HG03097 (cell line): ENCODE measurements at regions not wholly inside any gene's neighbourhood (a gene's known extent, or its start where the extent isn't known, plus 50 kb on each side); places are given as distances from the start of the nearest gene placed in this dataset.
"Not testable (repeated sequence)": the region's sequence is repeated elsewhere in the genome, so short reads cannot be mapped to it uniquely, and the experiment has no call there.

Experiments
- ATAC-seq: cut with Tn5 transposase; IDR thresholded peaks from one replicate; pipeline ENCODE4 v1.9.1; 2021; ENCODE audit not compliant: unreplicated experiment, low FRiP score

GRCh38 chr1:229000187-229000586 lies 264.9 kb downstream of the RHOU start:
- ATAC-seq: no peak

DNA sequence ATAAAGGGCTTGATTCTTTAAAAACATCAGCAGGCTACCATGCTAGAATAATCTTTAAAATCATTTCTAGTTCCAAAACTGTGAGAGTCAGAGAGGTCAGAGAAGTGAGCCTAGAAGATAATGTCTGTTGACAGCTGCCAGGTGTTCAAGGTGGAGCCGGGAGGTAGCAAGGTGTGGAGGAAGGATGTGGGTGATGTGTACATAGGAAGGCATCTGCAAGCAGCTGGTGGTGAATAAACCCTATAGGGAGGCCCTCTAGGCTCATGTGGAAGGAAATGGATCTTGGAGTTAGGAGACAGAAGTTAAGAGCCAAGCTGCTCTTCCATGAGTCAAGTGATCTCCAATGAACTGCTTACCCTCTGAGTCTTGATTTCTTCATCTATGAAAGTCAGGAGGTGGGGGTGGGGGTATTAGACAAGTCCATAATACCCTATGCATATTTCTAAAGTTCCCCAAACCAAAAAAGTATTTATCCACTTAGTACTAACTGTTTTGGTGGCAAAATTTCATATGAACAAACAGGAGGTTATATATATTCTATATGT lies 266.3 kb downstream of the RHOU start:
- ATAC-seq: no peak

GRCh38 chr1:229002037-229002436 lies 266.8 kb downstream of the RHOU start:
- no peak for ATAC-seq

DNA sequence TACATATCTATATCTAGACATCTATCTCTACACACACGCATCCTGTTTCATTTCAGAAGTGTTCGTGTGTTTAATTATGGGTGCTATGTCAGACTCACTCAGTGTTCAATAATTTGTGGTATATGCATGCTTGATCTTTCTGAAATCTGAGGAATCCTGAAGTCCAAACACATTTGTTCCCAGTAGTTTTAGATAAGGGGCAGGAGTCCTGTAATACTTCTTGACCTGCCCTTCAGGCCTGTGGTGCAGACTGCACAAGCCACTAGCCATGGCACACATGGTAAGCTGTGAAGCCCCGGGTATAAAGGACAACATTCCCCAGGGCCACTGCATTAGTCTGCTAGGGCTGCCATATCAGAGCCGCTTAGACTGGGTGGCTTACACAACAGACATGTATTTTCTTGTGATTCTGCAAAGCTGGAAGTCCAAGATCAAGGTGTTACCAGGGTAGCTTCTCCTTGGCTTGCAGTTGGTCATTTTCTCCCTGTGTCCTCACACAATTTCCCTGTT lies 267.2 kb downstream of the RHOU start:
- ATAC-seq: no peak

DNA sequence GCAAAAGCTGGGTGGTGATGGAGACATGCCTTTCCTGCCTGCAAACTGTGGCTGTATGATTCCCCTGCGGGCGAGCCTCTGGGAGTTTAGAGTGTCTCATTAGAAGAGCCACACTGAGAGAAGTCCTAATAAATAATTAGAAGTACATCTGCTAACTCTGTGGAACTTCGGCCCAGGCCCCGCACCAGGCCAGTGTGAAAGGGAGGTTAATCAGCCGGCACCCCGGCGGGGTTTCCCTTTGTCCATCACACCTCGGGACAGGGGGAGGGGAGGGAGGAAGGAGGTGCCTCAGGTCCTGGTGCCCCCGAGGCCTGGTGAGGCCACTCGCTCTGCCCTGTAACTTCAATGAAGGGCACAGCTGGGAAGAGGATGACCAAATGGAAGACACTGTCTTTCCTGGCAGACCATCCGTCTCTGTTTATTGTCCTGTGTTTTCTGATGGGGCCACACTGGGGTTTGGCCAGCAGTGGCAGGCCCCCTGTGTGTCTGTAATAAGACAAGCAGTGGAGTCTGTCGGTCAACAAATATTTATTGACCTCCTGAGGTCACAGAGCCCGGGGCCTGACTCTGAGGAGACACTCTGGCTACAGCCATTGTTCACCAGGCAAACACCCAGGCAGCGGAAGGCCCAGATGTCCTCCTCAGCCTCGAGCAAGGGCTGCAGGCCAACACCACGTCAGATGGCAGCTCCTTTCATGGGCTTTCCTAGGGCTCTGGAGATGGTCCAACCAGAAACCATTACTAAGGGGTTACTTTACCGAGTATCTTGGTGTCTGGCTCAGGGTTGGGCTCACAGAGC lies 267.5 kb upstream of the RAB4A start:
- no peak for ATAC-seq

DNA sequence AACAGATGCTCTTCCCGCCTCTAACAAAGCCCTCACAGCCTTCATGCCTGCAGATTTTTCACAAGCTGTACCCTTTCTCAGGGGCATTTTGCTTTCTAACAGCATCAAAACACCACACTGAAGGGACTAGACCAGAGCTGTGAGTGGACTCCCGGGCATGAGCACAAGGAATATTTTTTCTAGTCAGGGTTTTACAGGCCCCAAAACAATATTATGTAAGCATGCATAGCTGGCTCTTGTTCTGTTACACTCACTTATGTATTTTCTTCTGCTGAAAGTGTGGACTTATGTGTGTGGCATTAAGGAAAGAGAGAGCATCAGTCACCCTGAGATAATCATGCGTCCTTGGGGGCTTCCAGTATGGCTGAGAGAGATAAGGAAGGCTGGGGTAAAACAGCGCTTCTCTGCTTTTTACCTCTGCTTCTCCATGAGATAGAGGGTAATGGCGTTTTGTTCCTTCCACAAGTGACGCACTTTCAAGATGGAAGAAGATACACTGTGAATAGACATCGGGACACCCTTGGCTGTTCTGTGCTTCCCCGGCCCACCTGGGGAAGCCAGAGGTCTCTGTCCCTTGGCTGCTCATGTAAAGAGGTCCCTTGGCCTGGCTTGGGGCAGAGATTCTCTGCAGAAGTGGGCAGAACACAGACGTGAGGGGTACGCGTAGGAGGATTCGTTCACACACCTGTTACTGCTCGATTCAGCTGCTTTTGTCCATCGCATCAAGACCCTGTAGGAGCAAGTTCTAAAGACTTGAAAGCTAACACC lies 266.7 kb upstream of the RAB4A start:
- no peak for ATAC-seq

DNA sequence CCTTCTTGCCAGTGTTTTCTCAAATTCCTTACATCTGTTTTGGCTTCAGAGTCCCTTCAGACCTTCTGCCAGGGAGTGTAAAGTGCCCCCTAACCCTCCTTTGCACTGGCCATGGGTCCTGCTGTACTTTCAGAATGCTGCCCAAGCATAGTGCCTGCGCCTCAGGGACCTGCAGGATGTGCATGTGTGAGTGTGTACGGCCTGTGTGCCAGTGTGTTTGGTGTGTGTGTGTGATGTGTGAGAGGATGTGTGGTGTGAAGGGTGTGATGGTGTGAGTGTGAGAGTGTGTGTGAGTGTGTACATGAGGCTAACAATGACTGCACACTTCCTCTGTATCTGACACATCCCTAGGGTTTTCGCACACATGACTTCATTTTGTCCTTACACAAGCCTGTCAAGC lies 265.8 kb upstream of the RAB4A start:
- no peak for ATAC-seq

GRCh38 chr1:229005556-229005955 lies 265.4 kb upstream of the RAB4A start:
- ATAC-seq: no peak

GRCh38 chr1:229006121-229006870 lies 264.6 kb upstream of the RAB4A start:
- no peak for ATAC-seq

DNA sequence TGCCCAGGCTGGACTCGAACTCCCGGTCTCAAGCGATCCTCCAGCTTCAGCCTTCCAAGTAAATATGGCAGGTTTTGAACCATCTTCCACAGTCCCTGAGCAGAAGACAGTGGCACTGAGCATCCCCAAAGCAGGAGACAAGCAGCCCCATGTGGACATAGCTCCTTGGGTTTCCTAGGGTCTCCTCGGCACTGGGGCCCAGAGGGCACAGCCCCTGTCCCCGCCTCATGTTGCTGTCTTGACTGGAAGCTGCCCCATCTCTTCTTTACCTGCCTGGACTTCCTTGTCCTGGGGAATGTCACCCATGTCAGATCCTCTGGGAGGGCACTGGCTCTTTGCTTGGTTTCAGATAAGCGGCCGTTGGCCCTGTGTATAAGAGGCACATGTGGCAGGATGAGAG lies 263.7 kb upstream of the RAB4A start:
- ATAC-seq: no peak

GRCh38 chr1:229007701-229008100 lies 263.2 kb upstream of the RAB4A start:
- ATAC-seq: no peak

GRCh38 chr1:229008347-229008746 lies 262.6 kb upstream of the RAB4A start:
- not testable (repeated sequence) for ATAC-seq

- ATAC-seq: no peak
Observed at GRCh38 chr1:229011022-229011421, 259.9 kb upstream of the RAB4A start.

DNA sequence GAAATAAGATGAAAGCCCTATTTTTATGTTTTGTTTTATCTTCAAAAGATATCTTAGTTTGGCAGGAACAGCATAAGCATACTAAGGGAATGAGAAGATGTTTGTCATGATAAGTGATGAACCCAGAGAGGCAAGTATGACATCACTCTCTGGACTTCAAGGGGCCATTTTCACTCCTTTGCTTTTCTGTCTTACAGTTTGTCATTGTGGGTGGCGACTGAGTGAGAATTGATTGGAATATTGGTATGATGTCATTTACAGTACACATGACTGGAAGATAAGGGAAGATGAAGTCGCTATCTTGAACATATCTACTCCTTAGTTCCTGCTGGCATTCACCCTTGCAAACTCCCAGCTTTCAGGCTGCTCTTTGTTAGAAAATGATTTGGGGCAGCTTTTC lies 258.1 kb upstream of the RAB4A start:
- no peak for ATAC-seq

DNA sequence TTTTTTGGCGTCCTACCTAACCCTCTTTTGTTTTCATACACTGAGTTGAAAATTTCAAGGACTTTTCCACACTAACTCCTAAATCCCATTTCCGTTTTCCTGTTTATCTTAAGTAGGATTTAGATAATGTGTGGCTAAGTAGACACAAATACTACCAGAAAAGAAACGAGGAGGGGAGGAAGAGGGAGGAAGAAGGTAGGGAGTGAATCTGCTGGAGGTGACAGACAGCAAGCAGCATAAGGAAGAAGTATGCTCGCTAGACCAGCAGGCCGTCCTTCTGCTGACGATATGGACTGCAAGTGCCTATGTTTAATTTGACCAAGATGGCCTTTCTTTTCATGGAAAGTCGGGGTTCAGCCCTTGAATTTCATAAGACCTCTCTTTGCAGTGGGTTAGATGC lies 256.9 kb upstream of the RAB4A start:
- no peak for ATAC-seq

GRCh38 chr1:229015806-229016205 lies 255.1 kb upstream of the RAB4A start:
- ATAC-seq: no peak

- no peak for ATAC-seq
Observed at GRCh38 chr1:229017091-229017490, 253.8 kb upstream of the RAB4A start.

GRCh38 chr1:229018674-229019295 lies 252.1 kb upstream of the RAB4A start:
- no peak for ATAC-seq

DNA sequence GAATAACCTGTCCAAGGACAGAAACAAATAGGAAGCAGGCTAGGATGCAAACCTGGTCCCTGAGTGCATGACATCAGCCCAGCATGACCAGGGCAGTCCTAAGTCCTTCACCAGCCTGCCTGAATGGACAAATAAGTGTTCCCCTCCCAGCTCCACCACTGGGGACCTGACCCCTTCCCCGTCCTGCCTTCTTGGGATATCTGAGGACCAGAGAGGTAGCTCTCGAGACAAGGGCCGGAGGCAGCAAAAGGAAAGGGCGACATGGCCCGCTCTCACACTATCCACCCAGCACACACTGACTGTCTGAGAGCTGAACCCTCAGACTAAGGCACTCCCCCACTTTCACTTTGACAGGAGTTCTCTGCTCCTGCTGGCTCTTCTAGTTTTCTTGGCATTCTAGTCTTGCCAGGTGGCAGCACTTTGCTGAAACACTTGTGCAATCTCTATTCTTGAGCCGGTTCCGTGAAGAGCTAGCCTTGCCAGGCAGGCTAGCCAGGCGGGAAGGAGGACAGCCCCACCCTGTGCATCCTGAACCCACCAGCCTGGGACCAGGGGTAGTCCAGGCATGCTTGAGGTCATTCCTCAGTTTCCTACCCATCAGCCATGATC lies 251.1 kb upstream of the RAB4A start:
- no peak for ATAC-seq

DNA sequence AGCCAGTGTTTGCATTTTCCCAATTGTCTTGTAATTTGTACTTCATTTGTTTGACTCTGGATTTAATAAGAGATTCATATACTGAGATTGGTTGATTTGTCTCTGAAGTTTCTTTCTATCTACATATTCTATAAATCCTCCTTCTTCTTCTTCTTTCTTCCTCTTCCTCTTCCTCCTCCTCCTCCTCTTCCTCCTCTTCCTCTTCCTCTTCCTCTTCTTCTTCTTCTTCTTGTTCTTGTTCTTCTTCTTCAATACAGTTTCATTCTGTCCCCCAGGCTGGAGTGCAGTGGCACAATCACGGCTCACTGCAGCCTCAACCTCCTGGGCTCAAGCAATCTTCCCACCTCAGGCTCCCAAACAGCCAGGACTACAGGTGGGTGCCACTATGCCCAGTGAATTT lies 249.9 kb upstream of the RAB4A start:
- ATAC-seq: not testable (repeated sequence)
